EL (cell line): ENCODE measurements at regions not wholly inside any gene's neighbourhood (a gene's known extent, or its start where the extent isn't known, plus 50 kb on each side); places are given as distances from the start of the nearest gene placed in this dataset.
A peak's percentile ranks its signal among the peaks of the same experiment; 100 is the strongest.
"Not testable (repeated sequence)": the region's sequence is repeated elsewhere in the genome, so short reads cannot be mapped to it uniquely, and the experiment has no call there.

ENCODE experiments used
- DNase-seq: peaks from one replicate; pipeline ENCODE4 v3.0.0-alpha.2; 2016

GRCh38 chr1:31485166-31485565 is 72.2 kb downstream of the SERINC2 start:
- no peak for DNase-seq

GRCh38 chr1:31487143-31487542 is 74.1 kb downstream of the SERINC2 start:
- no peak for DNase-seq

- no peak for DNase-seq
These were observed 74.8 kb downstream of the SERINC2 start for GRCh38 chr1:31487721-31488293.

- DNase-seq: no peak
These were observed 75.5 kb downstream of the SERINC2 start for GRCh38 chr1:31488528-31488927.

GRCh38 chr1:31489575-31489974 is 76.6 kb downstream of the SERINC2 start:
- DNase-seq: not testable (repeated sequence)

- DNase-seq: not testable (repeated sequence)
These were observed 77.6 kb downstream of the SERINC2 start for GRCh38 chr1:31490596-31490995.

- DNase-seq: not testable (repeated sequence)
These were observed 81.0 kb upstream of the TINAGL1 start for GRCh38 chr1:31495351-31495750.

GRCh38 chr1:31495770-31496169 is 80.5 kb upstream of the TINAGL1 start:
- not testable (repeated sequence) for DNase-seq

GRCh38 chr1:31497601-31498000 is 78.7 kb upstream of the TINAGL1 start:
- peak; percentile 68 for DNase-seq

- DNase-seq: no peak
These were observed 77.8 kb upstream of the TINAGL1 start for GRCh38 chr1:31498376-31499040.

GRCh38 chr1:31501505-31501904 is 74.8 kb upstream of the TINAGL1 start:
- no peak for DNase-seq

- DNase-seq: no peak
These were observed 74.1 kb upstream of the TINAGL1 start for GRCh38 chr1:31502253-31502652.

GRCh38 chr1:31502926-31503511 is 73.3 kb upstream of the TINAGL1 start:
- DNase-seq: no peak

GRCh38 chr1:31503570-31503969 is 72.7 kb upstream of the TINAGL1 start:
- DNase-seq: no peak

GRCh38 chr1:31504001-31504400 is 72.3 kb upstream of the TINAGL1 start:
- DNase-seq: no peak

- DNase-seq: peak; percentile 82
These were observed 70.3 kb upstream of the TINAGL1 start for GRCh38 chr1:31505911-31506497.

- no peak for DNase-seq
These were observed 69.1 kb upstream of the TINAGL1 start for GRCh38 chr1:31507221-31507620.

GRCh38 chr1:31507676-31508530 is 68.4 kb upstream of the TINAGL1 start:
- no peak for DNase-seq

GRCh38 chr1:31509124-31510072 is 66.9 kb upstream of the TINAGL1 start:
- peak; percentile 18 for DNase-seq

GRCh38 chr1:31510304-31510703 is 66.0 kb upstream of the TINAGL1 start:
- no peak for DNase-seq

- no peak for DNase-seq
These were observed 65.2 kb upstream of the TINAGL1 start for GRCh38 chr1:31510853-31511789.
